Panc1 (cell line): ENCODE measurements at regions not wholly inside any gene's neighbourhood (a gene's known extent, or its start where the extent isn't known, plus 50 kb on each side); places are given as distances from the start of the nearest gene placed in this dataset.

Experiments used
- ATAC-seq: fragments of 200-7000 bp; cut with Tn5 transposase; 2 replicates; pipeline ENCODE4 v1.9.1; 2020; ENCODE audit warnings: mild to moderate bottlenecking, moderate library complexity
- BruUV-seq: library from RNA; stranded (reverse); fragments of 400-500 nt; replicated peaks from 2 replicates; lab custom pipeline; 2021; lab: Mats Ljungman, UMichigan
- CTCF ChIA-PET: fragments of 300-600 bp; sonication (Branson Sonifier 250); formaldehyde crosslinking; loops from one replicate; lab custom pipeline; 2022; ENCODE audit warnings: antibody characterized with exemption; lab: Charles Lee
- POLR2A ChIA-PET: fragments of 300-600 bp; sonication (Branson Sonifier 250); formaldehyde crosslinking; loops from one replicate; lab custom pipeline; 2022; ENCODE audit warnings: antibody characterized with exemption; lab: Charles Lee
- DNase-seq: peaks from one replicate; pipeline ENCODE4 v3.0.0-alpha.2; 2010; ENCODE audit warnings: low read depth, low spot score
- H3K27ac ChIP-seq: 2 replicates; pipeline ENCODE4 v1.5.1; 2011; ENCODE audit warnings: mild to moderate bottlenecking, low read length, inconsistent platforms
- H3K27me3 ChIP-seq: fragments of 200-500 bp; sonication (Bioruptor generic); 2 replicates; pipeline ENCODE4 v1.6.0; 2014; ENCODE audit warnings: low read length, inconsistent platforms; ENCODE audit not compliant: control insufficient read depth, insufficient read depth
- H3K36me3 ChIP-seq: fragments of 200-500 bp; sonication (Bioruptor generic); 2 replicates; pipeline ENCODE4 v1.5.1; 2014; ENCODE audit warnings: inconsistent platforms, mild to moderate bottlenecking, low read length, moderate library complexity; ENCODE audit not compliant: control insufficient read depth, insufficient read depth
- H3K4me1 ChIP-seq: 2 replicates; pipeline ENCODE4 v1.5.1; 2011; ENCODE audit warnings: inconsistent platforms, mild to moderate bottlenecking, low read length, moderate library complexity; ENCODE audit not compliant: control insufficient read depth, insufficient read depth
- H3K4me3 ChIP-seq, 2 experiments: 2 replicates each; pipeline ENCODE4 v1.5.1; 2011 to 2012; ENCODE audit warnings: low read depth in 2 of 2, low read length in 2 of 2, mild to moderate bottlenecking in 2 of 2, inconsistent platforms in 1 of 2, moderate library complexity in 1 of 2
- H3K9me3 ChIP-seq: fragments of 200-500 bp; sonication (Bioruptor generic); 2 replicates; pipeline ENCODE4 v1.5.1; 2014; ENCODE audit warnings: low read depth, mild to moderate bottlenecking, inconsistent platforms, low read length, moderate library complexity; ENCODE audit not compliant: control insufficient read depth, insufficient read depth
- POLR2AphosphoS5 ChIP-seq: IDR thresholded peaks from 2 replicates; pipeline ENCODE4 v1.6.1; 2012; ENCODE audit warnings: mild to moderate bottlenecking, low read depth, low read length, moderate library complexity
- SIN3A ChIP-seq: IDR thresholded peaks from 2 replicates; pipeline ENCODE4 v1.6.1; 2012; ENCODE audit warnings: low read depth, mild to moderate bottlenecking, low read length, moderate library complexity, borderline replicate concordance; ENCODE audit not compliant: insufficient read depth
- TCF7L2 ChIP-seq: IDR thresholded peaks from 2 replicates; pipeline ENCODE4 v1.6.1; 2011; ENCODE audit warnings: mild to moderate bottlenecking, low read depth, low read length, inconsistent platforms
- in situ Hi-C: cut with HindIII; loops from 2 replicates; pipeline ENCODE4 v1.10.0; 2016; ENCODE audit warnings: low sequenced_read_pairs, low pct_unique_long_range_greater_than_20kb
- intact Hi-C: fragments of 100-400 bp; cut with micrococcal nuclease; formaldehyde crosslinking; loops from one replicate; pipeline ENCODE4 v1.10.0; 2022; ENCODE audit not compliant: unreplicated experiment
- TF ChIP-seq, protein P1 (sequence below), 2 experiments: IDR thresholded peaks; 2 replicates each; pipeline ENCODE4 v1.6.1; 2011 to 2012; ENCODE audit warnings: low read depth in 2 of 2, control low read depth in 1 of 2, low read length in 1 of 2, mild to moderate bottlenecking in 1 of 2, moderate library complexity in 1 of 2; ENCODE audit not compliant: insufficient read depth in 1 of 2
- TF ChIP-seq, protein P2 (sequence below): fragments of 450-650 bp; IDR thresholded peaks from 2 replicates; pipeline ENCODE4 v1.5.1; 2017; ENCODE audit warnings: mild to moderate bottlenecking

DNA sequence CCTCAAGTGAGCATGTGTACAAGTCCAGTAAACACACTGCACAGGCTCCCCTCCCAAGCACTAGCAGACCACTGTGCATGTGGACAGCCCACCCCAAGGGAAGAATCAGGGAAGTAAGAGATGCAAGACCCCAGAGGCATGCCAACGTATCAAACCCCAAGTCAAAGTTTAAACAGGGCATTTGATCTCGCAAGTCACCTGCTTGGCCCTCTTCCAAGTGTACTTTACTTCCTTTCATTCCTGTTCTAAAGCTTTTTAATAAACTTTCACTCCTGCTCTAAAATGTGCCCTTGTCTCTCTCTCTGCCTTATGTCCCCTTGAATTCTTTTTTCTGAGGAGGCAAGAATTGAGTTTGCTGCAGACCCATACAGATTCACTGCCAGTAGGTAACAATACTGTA is 201.2 kb upstream of the PARD3B start:
- ATAC-seq (no peak), DNase-seq (no peak)
- TF ChIP-seq, protein P1, sequence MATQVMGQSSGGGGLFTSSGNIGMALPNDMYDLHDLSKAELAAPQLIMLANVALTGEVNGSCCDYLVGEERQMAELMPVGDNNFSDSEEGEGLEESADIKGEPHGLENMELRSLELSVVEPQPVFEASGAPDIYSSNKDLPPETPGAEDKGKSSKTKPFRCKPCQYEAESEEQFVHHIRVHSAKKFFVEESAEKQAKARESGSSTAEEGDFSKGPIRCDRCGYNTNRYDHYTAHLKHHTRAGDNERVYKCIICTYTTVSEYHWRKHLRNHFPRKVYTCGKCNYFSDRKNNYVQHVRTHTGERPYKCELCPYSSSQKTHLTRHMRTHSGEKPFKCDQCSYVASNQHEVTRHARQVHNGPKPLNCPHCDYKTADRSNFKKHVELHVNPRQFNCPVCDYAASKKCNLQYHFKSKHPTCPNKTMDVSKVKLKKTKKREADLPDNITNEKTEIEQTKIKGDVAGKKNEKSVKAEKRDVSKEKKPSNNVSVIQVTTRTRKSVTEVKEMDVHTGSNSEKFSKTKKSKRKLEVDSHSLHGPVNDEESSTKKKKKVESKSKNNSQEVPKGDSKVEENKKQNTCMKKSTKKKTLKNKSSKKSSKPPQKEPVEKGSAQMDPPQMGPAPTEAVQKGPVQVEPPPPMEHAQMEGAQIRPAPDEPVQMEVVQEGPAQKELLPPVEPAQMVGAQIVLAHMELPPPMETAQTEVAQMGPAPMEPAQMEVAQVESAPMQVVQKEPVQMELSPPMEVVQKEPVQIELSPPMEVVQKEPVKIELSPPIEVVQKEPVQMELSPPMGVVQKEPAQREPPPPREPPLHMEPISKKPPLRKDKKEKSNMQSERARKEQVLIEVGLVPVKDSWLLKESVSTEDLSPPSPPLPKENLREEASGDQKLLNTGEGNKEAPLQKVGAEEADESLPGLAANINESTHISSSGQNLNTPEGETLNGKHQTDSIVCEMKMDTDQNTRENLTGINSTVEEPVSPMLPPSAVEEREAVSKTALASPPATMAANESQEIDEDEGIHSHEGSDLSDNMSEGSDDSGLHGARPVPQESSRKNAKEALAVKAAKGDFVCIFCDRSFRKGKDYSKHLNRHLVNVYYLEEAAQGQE (IDR thresholded peaks at IDR 0.05; ENCODE audit: insufficient read depth in 1 of 2, low read depth in 2 of 2, low read length in 1 of 2), result no peak
- H3K4me3 ChIP-seq, result no peak overlapping the region
- no peaks in the 10 kb centered on the region for H3K4me1 ChIP-seq
- H3K27ac ChIP-seq, result no peak overlapping the region
- ChIA-PET POLR2A (no interaction called here), CTCF (no interaction called here)
- in situ Hi-C loops, result no loop called here
- intact Hi-C loops, result no loop called here
- no peaks in the 10 kb centered on the region for H3K36me3 ChIP-seq
- H3K9me3 ChIP-seq, result no peaks in the 10 kb centered on the region
- no TSS peak for BruUV-seq
- no peaks in the 10 kb centered on the region for H3K27me3 ChIP-seq

DNA sequence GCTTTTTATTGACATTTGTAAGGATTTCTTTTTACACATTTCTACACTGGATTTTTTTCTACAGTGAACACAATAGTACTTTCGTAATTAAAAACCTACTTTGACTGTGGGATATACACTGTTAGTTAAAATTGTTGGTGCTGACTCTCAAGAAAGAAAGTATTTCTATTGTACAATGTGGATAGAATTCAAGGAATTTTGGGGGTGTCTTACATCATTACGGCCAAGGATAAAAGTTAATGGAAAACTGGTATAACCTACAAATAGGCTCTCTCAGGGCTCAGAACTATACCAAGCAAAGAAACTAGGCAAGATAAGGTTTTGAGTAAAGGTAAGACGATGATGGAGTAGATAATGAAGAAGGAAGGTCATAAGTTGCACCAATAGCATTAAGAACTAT is 198.4 kb upstream of the PARD3B start:
- no peak for DNase-seq
- Histone ChIP-seq H3K27me3 (no peaks in the 10 kb centered on the region), H3K36me3 (no peaks in the 10 kb centered on the region), H3K4me1 (no peaks in the 10 kb centered on the region), H3K9me3 (no peaks in the 10 kb centered on the region), H3K4me3 (no peak overlapping the region), H3K27ac (no peak overlapping the region)
- TF ChIP-seq TCF7L2 (no peak), SIN3A (no peak), POLR2AphosphoS5 (no peak)
- TF ChIP-seq, protein P2, sequence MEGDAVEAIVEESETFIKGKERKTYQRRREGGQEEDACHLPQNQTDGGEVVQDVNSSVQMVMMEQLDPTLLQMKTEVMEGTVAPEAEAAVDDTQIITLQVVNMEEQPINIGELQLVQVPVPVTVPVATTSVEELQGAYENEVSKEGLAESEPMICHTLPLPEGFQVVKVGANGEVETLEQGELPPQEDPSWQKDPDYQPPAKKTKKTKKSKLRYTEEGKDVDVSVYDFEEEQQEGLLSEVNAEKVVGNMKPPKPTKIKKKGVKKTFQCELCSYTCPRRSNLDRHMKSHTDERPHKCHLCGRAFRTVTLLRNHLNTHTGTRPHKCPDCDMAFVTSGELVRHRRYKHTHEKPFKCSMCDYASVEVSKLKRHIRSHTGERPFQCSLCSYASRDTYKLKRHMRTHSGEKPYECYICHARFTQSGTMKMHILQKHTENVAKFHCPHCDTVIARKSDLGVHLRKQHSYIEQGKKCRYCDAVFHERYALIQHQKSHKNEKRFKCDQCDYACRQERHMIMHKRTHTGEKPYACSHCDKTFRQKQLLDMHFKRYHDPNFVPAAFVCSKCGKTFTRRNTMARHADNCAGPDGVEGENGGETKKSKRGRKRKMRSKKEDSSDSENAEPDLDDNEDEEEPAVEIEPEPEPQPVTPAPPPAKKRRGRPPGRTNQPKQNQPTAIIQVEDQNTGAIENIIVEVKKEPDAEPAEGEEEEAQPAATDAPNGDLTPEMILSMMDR, result no peak
- TF ChIP-seq, protein P1 (IDR thresholded peaks at IDR 0.05; ENCODE audit: insufficient read depth in 1 of 2, low read depth in 2 of 2, low read length in 1 of 2), result no peak
- ChIA-PET POLR2A (no interaction called here), CTCF (no interaction called here)
- BruUV-seq, result no TSS peak
- in situ Hi-C loops, result no loop called here
- no peak for ATAC-seq
- intact Hi-C loops, result no loop called here
